ENCODE measurements at regions not wholly inside any gene's neighbourhood (a gene's known extent, or its start where the extent isn't known, plus 50 kb on each side); places are given as distances from the start of the nearest gene placed in this dataset.
"Not testable (repeated sequence)": the region's sequence is repeated elsewhere in the genome, so short reads cannot be mapped to it uniquely, and the experiment has no call there.

DNA sequence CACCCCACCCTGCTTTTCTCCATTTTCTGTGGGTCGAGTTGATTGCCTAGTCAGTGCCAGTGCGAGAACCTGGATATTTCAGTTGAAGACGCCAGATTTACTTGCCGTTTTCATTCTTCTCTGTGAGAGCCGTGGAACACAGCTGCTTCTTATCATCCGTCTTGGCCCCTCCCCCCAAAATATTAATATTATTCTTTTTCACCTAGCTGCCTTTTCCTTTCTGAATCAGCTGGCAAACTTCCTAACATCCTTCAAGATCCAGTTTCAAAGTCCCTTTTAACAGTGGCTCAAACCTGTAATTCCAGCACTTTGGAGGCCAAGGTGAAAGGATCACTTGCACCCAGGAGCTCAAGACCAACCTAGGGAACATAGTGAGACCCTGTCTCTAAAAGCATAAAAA lies 117.1 kb upstream of the RASA1 start:
- no peak for DNase-seq

DNA sequence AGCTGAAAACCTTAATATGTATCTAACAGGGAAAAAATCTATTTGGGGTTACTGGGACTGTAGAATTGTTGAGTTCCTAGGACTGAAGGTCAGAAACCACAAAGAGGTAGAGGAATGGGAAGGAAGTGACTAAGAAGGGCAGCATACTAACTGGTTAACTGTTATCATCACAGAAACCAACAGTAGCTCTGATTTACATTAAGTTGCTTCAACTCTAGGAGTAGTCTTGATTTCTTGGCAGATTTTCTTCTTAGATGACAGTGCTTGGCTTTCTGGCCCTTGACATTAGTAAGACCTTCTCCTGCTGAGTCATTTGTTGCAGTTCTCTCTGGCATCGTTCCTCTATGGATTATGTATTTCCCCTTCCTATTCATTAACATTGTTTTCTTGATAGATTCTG lies 116.1 kb upstream of the RASA1 start:
- DNase-seq: peak; percentile 54 to 91

DNA sequence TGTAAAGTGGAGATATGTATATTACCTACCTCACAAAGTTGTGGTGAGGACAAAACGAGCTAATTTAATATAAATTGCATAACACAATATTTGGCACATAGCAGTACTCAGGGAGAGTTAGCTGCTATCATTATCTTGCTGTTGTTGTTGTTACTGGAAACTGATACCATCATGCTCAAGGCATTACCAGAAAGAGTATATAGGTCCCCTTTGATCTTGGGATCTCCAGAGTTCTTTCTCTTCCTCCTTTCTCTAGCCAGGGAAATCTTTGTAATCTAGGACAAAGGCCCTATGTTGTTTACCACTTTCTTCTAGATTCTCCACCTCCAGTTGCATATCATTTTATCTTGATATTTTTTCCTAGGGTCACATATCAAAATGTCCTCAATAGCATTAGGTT lies 114.8 kb upstream of the RASA1 start:
- DNase-seq: no peak

DNA sequence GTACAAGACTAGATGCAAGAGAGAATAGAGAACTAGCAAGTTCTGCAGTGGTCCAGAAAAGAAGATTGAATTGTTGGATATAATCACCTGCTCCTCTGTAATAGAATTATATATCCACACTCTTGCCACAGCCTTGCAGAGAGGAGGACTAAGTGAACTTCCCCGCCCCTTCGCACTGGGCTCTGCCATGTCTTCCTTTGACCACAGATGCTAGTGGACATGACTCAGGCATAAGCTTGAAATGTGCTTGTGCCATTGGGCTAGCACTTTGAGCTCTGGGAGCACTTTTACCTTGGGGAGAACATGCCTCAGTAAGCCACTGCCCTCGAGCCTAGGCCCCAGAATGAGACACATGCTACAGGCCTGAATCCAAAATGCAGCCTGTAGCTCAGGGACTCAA lies 113.5 kb upstream of the RASA1 start:
- DNase-seq: no peak

DNA sequence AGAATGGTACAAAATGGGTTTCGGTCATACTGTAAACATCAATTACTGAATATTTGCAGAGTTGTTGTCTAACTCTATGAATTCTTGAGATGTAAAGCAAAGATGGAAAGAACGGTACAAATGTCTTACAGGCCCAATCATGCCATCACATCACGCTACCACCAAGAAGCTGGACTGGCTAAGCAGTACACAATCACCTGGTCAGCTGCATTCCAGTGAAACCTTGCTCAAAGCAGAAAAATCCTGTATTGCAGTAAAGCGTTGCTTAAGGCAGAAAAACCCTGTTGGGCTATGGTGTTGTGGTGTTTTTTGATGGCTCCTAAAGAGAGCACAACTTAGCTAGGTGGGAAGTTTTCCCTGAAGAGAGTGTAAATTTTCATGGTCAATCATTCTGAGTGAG lies 112.6 kb upstream of the RASA1 start:
- DNase-seq: no peak

DNA sequence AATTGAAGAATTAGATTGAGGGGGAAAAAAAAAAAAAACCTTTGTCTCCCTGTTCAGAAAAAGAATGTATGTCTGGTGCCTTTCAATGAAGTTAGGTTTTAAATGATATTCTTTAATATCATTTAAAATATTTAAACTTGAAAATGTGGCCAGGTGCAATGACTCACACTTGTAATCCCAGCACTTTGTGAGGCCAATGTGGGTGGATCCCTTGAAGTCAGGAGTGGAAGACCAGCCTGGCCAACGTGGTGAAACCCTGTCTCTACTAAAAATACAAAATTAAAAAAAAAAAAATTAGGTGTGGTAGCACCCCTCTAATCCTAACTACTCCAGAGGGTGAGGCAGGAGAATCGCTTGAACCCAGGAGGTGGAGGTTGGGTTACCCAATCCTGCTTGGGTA lies 111.1 kb upstream of the RASA1 start:
- no peak for DNase-seq

DNA sequence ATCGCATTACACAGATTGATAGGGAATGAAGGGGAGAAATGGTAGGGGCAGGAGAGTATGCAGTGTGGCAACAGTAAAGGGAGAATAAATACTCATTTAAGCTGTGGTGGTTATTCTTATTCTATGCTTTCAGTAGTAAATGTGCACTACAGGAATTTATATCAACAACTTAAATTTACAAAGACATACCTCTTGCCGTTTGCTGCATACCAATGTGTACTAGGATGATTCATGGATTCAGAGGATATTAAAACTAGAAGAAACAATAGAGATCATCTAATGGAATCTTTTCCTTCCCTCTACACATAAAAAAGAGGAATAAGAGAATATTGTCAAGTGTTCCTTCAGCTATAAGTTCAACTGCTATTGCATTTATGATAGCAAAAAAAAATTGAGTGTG lies 103.3 kb upstream of the RASA1 start:
- DNase-seq: no peak

DNA sequence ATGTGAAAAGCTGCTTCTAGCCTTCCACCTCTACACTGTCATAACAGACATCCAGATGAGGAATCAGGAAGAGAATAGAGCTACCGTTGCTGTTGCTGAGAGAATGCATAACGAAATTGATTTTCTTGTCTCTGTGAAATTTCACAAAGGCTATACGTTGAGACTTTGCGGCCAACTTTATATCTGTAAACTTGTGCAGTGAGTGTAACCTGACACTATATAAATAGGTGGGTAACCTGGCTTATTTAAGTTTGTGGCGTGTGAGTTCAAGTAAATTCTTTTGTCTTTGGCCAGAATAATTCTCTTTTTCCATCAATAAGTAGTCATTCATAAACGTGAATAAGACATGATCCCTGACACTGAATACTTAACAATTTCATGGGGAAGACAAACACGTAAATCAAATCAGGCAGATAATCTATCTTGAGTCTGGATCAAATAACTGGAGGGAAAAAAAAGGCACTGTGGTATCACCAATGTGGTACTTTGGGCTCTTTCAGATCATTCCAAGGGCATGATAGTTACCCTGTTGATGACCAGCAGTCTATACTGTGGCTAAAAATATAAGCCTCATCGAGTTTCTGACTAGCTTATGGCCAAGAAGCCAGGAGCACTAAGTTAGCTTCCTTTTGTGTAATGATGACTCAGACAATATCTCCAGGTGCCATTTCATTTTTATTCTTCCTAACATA lies 98.2 kb upstream of the RASA1 start:
- no peak for DNase-seq

DNA sequence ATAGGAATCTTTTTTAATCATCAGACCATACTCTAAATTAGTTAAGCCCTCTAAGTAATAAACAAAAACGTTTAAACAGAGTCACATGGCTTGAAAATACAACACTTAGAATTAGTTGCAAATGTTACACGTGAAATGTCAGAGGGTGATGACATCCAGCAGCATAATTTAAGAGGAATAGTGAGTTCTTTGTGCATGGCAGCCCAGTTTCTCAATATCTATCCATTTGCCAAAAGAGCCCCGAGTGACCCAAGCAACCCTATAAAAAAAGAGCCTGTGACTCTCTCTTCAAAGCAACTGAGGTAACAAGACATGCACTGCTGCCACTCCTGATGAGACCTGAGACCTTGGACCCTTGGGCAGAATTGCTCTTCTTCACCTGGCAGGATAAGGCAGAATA lies 96.9 kb upstream of the RASA1 start:
- no peak for DNase-seq

DNA sequence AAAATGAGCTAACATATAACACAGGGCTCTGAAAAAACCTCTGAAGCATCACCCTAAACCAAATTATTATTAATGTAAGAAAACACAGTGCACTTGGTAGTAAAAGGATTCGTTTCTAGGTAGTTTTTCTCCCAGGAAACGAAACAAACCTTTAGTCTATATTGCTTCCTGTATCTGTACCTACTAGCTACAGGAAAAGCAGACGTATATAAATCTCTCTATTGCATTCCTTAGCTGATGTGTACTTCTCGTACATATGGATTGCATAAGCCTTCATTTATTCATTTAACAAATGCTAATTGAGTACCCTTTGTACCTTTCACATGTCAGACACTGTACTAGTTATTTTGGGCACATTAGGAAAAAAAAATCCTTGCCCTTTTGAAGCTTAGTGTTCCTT lies 85.0 kb upstream of the RASA1 start:
- DNase-seq: no peak

DNA sequence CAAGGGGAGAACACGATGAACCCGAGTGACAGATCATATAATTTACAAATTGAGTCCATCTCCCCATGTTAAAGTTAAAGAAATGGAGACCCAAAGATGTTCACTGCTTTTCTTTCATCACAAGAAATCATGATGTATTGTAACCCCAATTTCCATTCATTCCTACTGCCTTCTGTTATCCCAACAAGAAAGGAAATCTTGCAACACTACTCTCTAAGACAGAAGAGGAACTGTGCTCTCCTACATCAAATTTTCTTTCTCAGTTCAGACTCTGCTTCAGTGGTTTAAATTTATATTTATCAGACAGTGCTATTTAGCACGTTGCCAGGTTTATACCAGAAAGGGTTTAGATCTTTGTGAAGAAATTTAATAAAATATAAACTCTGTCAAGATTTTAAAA lies 83.8 kb upstream of the RASA1 start:
- DNase-seq: no peak

DNA sequence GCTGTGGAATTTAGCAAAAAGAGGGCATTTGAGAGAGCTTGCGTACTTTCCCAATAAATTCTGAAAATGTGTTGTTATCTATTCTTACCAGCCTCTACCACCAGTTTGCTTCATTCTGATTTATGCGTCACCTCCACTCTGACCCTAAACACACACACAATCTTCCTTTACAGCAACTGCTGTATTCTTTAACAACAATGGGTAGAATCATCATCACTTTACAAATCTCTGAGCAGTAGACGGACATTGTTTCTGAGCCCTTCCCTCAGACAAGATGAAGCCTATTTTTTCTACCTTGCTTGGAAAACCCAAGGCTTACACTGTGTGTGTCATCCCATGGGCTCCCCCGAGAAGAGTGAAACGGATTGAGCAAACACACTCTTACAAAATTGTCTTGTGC lies 83.1 kb upstream of the RASA1 start:
- DNase-seq: no peak

DNA sequence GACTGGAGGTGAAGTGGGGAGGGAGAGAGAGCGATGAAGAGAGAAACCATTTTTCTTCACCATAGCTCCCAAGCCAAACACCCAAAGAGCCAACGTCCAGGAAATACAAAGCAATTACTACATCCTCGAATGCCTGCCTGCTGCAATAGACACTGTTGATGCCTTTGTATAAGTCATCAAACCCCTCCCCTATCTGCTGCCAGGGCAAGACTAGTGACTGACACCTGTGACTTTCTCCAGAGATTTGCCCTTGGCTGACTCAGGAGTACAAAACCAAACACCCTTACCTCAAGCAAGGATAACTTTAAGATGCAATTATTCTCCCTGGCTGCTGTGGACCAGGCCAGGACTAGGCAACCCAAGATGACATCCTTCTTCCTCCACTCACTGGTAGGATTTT lies 81.8 kb upstream of the RASA1 start:
- DNase-seq: no peak

DNA sequence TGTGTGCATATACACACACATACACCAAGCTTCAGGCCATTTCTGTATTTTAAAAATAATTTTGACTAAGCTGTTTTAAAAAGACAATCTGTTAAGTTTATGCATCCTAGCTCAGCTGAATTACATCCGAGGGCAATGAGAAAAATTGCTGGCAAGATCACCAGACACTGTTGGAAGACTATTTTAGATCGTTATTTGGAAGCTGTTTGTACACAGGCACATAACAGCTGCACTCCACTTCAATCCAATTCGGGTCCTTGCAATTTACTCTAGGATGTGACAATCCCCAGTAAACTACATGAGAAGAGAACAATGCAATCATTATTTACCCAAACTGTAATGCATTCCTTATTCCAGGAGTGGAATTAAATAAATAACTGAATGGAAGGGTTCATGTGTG lies 79.3 kb upstream of the RASA1 start:
- DNase-seq: no peak

DNA sequence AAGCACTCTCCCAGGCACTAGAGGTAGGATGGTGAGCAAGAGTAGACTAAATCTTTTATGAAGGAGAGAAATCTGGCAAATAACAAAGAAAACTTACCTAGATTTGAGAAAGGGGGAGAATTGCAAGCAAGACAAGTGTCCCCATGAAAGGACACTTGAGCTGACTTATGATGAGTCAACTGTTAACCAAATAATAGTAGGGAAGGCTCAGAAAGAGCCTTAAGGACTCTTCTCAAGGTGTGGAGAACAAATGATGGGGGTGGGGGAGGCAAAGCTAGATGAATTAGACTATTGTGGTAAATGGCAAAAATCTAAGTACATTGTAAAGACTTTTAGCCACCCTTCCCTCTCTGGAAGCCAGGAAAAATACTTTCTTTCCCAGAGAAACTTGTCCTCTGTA lies 77.6 kb upstream of the RASA1 start:
- no peak for DNase-seq

DNA sequence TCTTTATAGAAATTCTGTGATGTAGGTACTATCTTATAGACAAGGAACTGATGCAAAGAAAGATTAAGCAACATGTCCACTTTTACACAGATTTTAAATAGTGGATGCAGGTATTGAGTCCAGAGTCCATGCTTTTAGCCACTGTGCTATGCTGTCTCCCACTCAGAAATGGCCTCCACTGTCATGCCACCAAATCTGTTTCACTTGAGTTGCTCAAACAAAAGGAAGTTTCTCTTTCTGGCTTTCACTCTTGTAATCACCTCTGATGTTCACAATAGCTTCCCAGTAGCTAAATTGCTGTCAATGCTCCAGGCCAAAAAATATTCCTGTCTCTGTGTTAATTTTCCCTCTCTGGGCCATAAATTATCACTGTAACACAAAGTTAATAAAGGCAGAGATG lies 77.0 kb upstream of the RASA1 start:
- no peak for DNase-seq

DNA sequence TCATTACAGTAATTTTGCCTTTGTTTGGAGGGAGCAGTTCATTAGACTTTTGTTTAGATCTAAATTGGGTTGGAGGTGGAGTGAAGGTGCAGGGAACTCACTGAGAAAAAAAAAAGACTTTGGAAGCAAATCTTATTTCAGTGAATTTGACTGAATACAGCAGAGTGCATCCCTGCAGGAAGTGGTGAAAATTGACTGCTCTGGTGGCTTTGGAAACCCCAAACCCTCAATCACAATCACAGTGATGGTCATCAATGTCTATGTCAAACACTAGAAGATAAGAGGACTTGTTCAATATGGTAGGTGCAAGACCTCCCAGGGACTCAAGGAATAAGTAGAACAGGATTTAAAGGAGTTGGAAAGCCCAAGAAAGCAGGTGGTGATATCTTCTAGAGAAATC lies 76.0 kb upstream of the RASA1 start:
- DNase-seq: no peak

DNA sequence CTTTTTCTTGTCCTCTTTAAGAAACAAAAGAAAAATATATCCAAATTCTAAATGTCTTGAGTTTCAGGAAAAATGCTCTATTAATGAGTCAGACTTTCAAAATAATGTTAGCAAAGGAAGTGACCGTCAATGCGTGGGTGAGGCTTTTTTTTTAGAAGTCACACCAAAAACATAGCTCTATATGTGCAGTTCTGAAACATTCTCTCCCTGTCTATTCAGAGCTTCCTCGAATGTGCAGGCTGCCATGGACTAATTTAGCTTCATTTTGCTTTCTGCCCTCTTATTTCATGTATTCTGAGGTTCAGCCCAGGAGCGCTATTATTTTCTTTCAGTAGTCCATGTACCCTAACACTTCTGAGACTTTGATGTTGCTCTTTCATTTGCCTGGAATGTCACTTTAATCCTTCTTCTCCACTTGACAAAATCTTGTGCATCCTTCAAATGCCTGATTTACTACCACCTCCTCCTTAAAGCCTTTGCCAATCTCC lies 72.5 kb upstream of the RASA1 start:
- DNase-seq: peak in 1 of 2 experiments; percentile 30

DNA sequence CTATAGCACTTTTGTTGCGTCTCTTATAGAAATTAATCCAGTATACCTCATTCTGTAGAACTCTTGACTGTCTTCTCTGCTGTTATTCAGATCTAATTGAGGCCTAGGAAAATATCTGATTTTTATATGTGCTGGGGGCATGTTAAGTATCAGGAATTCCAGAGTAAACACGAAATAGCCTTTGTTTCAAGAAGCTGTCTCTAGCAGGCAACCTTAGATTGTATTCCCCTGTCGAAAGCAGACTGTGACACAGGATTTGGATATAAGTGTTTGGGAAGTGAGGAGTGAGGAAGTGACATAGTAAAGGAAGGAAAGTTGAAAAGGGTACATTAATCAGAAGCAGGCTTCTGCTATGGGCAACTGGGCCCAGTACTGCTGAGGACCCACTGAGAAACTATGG lies 72.1 kb upstream of the RASA1 start:
- DNase-seq: no peak

DNA sequence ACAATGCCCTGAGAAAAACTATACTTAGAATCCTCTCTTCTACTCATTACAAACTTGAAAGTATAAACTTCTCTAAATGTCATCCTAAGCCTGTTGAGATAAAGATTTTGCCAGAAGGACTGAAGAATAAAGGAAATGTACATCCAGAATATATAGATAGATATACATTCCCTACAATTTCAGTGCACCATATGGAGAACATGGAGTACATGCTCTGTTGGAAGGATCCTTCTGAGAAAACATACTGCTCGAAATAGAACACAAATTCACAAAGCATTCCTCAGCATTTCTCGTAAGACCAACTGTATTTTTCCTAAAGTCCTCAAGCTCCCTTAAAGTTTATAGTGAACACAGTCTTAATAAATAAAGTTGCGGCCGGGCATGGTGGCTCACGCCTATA lies 69.7 kb upstream of the RASA1 start:
- no peak for DNase-seq

DNA sequence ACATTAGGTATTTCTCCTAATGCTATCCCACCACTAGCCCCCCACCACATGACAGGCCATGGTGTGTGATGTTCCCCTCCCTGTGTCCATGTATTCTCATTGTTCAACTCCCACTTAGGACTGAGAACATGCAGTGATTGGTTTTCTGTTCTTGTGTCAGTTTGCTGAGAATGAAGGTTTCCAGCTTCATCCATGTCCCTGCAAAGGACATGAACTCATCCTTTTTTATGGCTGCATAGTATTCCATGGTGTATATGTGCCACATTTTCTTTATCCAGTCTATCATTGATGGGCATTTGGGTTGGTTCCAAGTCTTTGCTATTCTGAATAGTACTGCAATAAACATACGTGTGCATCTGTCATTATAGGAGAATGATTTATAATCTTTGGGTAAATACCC lies 68.4 kb upstream of the RASA1 start:
- not testable (repeated sequence) for DNase-seq

DNA sequence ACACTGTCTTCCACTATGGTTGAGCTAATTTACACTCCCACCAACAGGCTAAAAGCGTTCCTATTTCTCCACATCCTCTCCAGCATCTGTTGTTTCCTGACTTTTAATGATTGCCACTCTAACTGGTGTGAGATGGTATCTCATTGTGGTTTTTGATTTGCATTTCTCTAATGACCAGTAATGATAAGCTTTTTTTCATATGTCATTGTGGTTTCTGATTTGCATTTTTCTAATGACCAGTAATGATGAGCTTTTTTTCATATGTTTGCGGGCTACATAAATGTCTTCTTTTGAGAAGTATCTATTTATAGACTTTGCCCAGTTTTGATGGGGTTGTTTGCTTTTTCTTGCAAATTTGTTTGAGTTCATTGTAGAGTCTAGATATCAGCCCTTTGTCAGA lies 68.0 kb upstream of the RASA1 start:
- DNase-seq: not testable (repeated sequence)

DNA sequence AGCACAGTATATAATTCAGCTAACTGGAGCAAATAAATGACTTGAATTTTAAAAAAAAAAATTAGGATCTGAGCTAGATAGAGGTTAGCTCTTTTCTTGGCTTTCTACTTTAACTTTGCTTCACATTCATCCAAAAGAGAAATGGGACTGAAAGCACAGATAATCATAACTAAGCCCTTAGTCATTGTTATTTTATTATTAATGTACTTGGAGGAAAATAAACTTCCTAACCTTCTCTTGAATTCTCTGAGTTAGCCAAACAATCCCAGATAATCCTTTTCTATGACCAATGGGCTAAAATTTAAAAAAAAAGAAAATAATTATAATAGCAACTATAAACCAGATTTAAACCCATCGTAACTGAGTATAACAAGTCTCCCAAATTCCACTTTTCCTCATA lies 57.6 kb upstream of the RASA1 start:
- no peak for DNase-seq

DNA sequence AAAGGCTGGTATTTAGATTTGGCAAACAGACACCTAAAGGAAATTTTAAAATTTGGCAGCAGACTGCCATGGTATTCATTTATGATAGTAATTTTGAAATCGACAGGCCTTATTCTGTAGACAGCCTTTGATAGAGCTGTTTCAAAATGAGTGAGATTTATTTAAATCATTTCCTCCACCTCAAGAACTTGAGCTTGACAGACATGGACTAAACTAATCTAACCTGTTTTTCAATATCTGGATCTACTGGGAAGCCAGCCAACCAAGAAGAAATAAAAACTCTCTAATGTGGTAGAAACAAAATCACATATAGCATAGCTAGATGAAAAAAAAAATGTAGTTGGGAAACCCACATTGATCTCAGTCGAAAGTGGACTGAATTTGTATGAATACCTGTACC lies 56.9 kb upstream of the RASA1 start:
- DNase-seq: no peak

DNA sequence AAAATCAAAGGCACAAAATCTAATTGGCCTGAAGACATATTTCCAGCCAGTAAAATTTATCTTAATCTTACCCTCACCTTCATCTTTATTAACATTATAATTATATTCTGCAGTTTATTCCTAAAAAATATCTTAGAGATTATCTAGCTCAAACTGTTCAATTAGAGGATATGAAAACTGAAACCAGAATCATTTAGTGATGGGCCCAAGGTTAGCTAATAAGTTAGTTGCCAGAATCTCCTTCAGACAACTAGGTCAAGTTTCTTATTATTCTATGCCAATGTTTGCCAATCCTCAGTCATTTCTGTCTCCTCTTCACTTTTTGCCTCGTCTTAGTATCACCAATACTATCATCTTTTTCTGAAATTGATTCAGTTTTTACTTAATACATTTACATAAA lies 56.0 kb upstream of the RASA1 start:
- DNase-seq: no peak

DNA sequence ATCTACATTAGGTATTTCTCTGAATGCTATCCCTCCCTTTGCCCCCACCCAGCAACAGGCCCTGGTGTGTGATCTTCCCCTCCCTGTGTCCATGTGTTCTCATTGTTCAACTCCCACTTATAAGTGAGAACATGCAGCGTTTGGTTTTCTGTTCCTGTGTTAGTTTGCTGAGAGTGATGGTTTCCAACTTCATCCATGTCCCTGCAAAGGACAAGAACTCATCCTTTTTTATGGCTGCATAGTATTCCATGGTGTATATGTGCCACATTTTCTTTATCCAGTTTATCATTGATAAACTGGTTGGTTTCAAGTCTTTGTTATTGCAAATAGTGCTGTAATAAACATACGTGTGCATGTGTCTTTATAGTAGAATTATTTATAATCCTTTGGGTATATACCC lies 55.5 kb upstream of the RASA1 start:
- not testable (repeated sequence) for DNase-seq

Measured in SW 1271 (cell line).